Caco-2 (cell line): ENCODE measurements at regions not wholly inside any gene's neighbourhood (a gene's known extent, or its start where the extent isn't known, plus 50 kb on each side); places are given as distances from the start of the nearest gene placed in this dataset.

ENCODE experiments used
- BruUV-seq: library from RNA; stranded (reverse); fragments of 400-500 nt; replicated peaks from 2 replicates; lab custom pipeline; 2021; lab: Mats Ljungman, UMichigan
- CTCF ChIA-PET: fragments of 300-600 bp; sonication (Branson Sonifier 250); formaldehyde crosslinking; loops from one replicate; lab custom pipeline; 2022; ENCODE audit warnings: antibody characterized with exemption; lab: Charles Lee
- POLR2A ChIA-PET: fragments of 300-600 bp; sonication (Branson Sonifier 250); formaldehyde crosslinking; loops from one replicate; lab custom pipeline; 2022; ENCODE audit warnings: antibody characterized with exemption; lab: Charles Lee
- DNase-seq, 2 experiments: peaks; one replicate each; pipeline versions ENCODE4 v3.0.0 to v3.0.0-alpha.2; 2020 to 2022
- H3K27me3 ChIP-seq: replicated peaks from 2 replicates; pipeline ENCODE4 v1.6.0; 2011; ENCODE audit warnings: low read length; ENCODE audit not compliant: control insufficient read depth, insufficient read depth
- H3K36me3 ChIP-seq: 2 replicates; pipeline ENCODE4 v1.5.1; 2011; ENCODE audit warnings: low read length; ENCODE audit not compliant: control insufficient read depth, insufficient read depth
- H3K4me1 ChIP-seq: fragments of 250-450 bp; sonication (Bioruptor Pico); 2 replicates; pipeline ENCODE4 v1.5.1; 2020; ENCODE audit warnings: mild to moderate bottlenecking
- H3K4me3 ChIP-seq: 2 replicates; pipeline ENCODE4 v1.5.1; 2011; ENCODE audit warnings: low read depth, mild to moderate bottlenecking, control low read depth, low read length
- H3K9me3 ChIP-seq: fragments of 250-450 bp; sonication (Bioruptor Pico); 2 replicates; pipeline ENCODE4 v1.5.1; 2020; ENCODE audit warnings: mild to moderate bottlenecking, moderate library complexity
- H3K27ac Mint-ChIP-seq: one replicate; pipeline ENCODE4 v1.8.0; 2022; ENCODE audit warnings: mixed read lengths; ENCODE audit not compliant: unreplicated experiment
- H3K27me3 Mint-ChIP-seq: one replicate; pipeline ENCODE4 v1.8.0; 2022; ENCODE audit warnings: mixed read lengths; ENCODE audit not compliant: insufficient read depth, unreplicated experiment
- H3K36me3 Mint-ChIP-seq: one replicate; pipeline ENCODE4 v1.8.0; 2022; ENCODE audit warnings: mild to moderate bottlenecking, mixed read lengths; ENCODE audit not compliant: insufficient read depth, unreplicated experiment
- H3K4me1 Mint-ChIP-seq: one replicate; pipeline ENCODE4 v1.8.0; 2022; ENCODE audit warnings: low read depth, mixed read lengths; ENCODE audit not compliant: unreplicated experiment
- H3K4me3 Mint-ChIP-seq: one replicate; pipeline ENCODE4 v1.8.0; 2022; ENCODE audit warnings: mild to moderate bottlenecking, moderate library complexity, mixed read lengths; ENCODE audit not compliant: unreplicated experiment
- H3K9me3 Mint-ChIP-seq: one replicate; pipeline ENCODE4 v1.8.0; 2022; ENCODE audit warnings: mixed read lengths; ENCODE audit not compliant: unreplicated experiment
- CTCF ChIP-seq, 2 experiments: fragments of 200-600 bp in 1 of 2; IDR thresholded peaks; 1 replicate in 1 of 2; 2 replicates in 1 of 2; pipeline versions ENCODE4 v1.5.1 to v1.8.0; 2011 to 2022; ENCODE audit warnings: antibody characterized with exemption in 1 of 2, control low read depth in 1 of 2, inconsistent platforms in 1 of 2, low read depth in 1 of 2, low read length in 1 of 2, mild to moderate bottlenecking in 1 of 2, moderate library complexity in 1 of 2; ENCODE audit not compliant: insufficient read depth in 1 of 2, severe bottlenecking in 1 of 2, unreplicated experiment in 1 of 2
- intact Hi-C: fragments of 100-400 bp; cut with micrococcal nuclease; formaldehyde crosslinking; loops from one replicate; pipeline ENCODE4 v1.10.0; 2022; ENCODE audit not compliant: unreplicated experiment

GRCh38 chr4:64935469-64936001 lies 526.3 kb upstream of the TECRL start:
- no peak overlapping the region for H3K4me3 Mint-ChIP-seq
- Histone ChIP-seq H3K27me3 (no peaks in the 10 kb centered on the region), H3K36me3 (no peaks in the 10 kb centered on the region), H3K9me3 (no peaks in the 10 kb centered on the region), H3K4me1 (no peaks in the 10 kb centered on the region), H3K4me3 (no peak overlapping the region)
- no peak for DNase-seq
- ChIA-PET POLR2A (no interaction called here), CTCF (no interaction called here)
- no peak for TF ChIP-seq CTCF (IDR thresholded peaks at IDR 0.05; ENCODE audit: insufficient read depth in 1 of 2, low read depth in 1 of 2, low read length in 1 of 2, severe bottlenecking in 1 of 2, unreplicated experiment in 1 of 2)
- no peak overlapping the region for H3K27ac Mint-ChIP-seq
- H3K4me1 Mint-ChIP-seq = no peaks in the 10 kb centered on the region
- H3K27me3 Mint-ChIP-seq = no peaks in the 10 kb centered on the region
- no TSS peak for BruUV-seq
- H3K9me3 Mint-ChIP-seq = no peaks in the 10 kb centered on the region
- intact Hi-C loops = no loop called here
- H3K36me3 Mint-ChIP-seq = no peaks in the 10 kb centered on the region

GRCh38 chr4:64911846-64912245 lies 502.6 kb upstream of the TECRL start:
- H3K27me3 ChIP-seq = no peaks in the 10 kb centered on the region
- Mint-ChIP-seq H3K9me3 (no peaks in the 10 kb centered on the region), H3K36me3 (no peaks in the 10 kb centered on the region), H3K27me3 (no peaks in the 10 kb centered on the region), H3K4me1 (no peaks in the 10 kb centered on the region), H3K27ac (no peak overlapping the region), H3K4me3 (no peak overlapping the region)
- no peak for TF ChIP-seq CTCF (IDR thresholded peaks at IDR 0.05; ENCODE audit: insufficient read depth in 1 of 2, low read depth in 1 of 2, low read length in 1 of 2, severe bottlenecking in 1 of 2, unreplicated experiment in 1 of 2)
- ChIA-PET POLR2A (no interaction called here), CTCF (no interaction called here)
- no peak for DNase-seq
- H3K4me1 ChIP-seq = no peaks in the 10 kb centered on the region
- H3K4me3 ChIP-seq = no peak overlapping the region
- no peaks in the 10 kb centered on the region for H3K36me3 ChIP-seq
- BruUV-seq = no TSS peak
- no peaks in the 10 kb centered on the region for H3K9me3 ChIP-seq
- intact Hi-C loops = loop anchor here (5.0 kb wide), 2 partner anchors 130 to 295 kb away; no protein-coding TSS in a partner anchor

- Mint-ChIP-seq H3K27me3 (no peaks in the 10 kb centered on the region), H3K4me1 (no peaks in the 10 kb centered on the region), H3K9me3 (no peaks in the 10 kb centered on the region), H3K27ac (no peak overlapping the region), H3K4me3 (no peak overlapping the region), H3K36me3 (no peaks in the 10 kb centered on the region)
- POLR2A ChIA-PET = no interaction called here
- no TSS peak for BruUV-seq
- Histone ChIP-seq H3K4me3 (no peak overlapping the region), H3K36me3 (no peaks in the 10 kb centered on the region), H3K9me3 (no peaks in the 10 kb centered on the region), H3K27me3 (no peaks in the 10 kb centered on the region), H3K4me1 (no peaks in the 10 kb centered on the region)
- CTCF ChIA-PET = no interaction called here
- intact Hi-C loops = no loop called here
- TF ChIP-seq CTCF (IDR thresholded peaks at IDR 0.05; ENCODE audit: insufficient read depth in 1 of 2, low read depth in 1 of 2, low read length in 1 of 2, severe bottlenecking in 1 of 2, unreplicated experiment in 1 of 2) = no peak
- no peak for DNase-seq
Observed at GRCh38 chr4:64903986-64904385, 494.7 kb upstream of the TECRL start.
